ENCODE measurements at regions not wholly inside any gene's neighbourhood (a gene's known extent, or its start where the extent isn't known, plus 50 kb on each side); places are given as distances from the start of the nearest gene placed in this dataset.

DNA sequence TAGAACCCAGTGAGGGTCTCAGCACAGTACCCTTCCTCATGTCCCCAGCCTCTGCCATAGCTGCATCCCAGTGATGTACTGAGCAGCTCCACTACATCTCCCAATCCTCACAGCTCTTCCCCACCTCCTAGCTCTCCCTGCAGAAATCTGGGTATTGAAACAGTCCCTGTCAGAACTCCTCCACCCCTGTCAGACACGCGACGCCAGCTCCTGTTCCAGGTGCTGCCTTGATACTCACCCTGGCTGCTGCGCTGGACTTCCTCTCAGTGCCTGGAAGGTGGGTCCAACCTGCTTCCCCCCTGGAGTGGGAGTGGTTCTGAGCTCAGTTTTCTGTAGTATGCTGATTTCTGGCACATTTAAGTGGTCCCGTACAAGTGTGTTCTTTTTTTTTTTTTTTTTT, 160.9 kb upstream of the SLCO3A1 start:
- no peak for DNase-seq

DNA sequence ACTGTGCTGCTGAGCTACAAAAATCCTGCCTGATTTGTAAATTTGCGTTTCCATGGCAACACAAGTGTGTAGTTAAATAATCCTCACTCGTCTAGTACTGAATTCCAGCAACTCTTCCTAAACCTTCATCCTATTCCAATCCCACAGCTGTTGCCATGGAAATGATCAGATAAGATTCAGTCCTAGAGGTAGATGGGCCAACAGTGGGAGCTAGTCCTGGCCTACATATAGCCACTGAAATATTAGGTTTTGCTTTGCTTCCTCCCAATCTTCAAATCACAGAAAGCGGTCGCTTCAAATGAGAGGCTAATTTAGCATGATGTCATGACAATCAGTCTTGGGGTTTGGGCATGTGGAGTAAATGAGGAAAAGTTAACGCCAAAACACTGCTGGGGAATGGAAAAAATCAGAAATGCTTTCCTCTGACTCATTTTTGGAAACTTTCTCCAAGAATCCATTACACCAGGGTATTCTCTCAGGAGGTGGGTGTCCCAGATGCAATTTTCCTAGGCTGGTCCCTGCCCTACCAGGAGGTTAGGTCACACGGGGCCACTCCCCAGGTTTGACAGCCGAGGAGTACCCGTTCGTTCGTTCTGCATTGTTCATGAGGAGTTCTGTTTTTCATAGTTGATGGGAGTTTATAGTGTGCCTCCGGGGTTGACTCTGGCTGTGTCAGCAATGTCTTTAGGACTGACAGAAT, 159.2 kb upstream of the SLCO3A1 start:
- DNase-seq: no peak

DNA sequence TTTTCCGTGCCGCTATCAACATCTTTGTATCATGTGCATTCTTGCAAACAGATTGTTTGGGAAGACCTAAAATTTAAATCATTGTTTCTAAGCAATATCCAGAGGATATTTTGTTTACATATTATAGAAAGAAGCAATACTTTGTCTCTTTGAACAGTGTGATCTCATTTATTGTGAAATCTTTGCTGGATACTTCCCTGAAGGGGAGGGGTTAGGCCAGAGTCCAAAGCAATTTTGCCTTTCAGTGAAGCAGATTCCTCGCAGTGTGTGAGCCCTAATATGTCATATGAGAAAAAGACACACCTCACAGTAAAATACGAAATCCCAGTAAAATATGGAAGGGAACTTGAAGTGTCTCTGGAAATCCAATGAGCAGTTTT, 158.7 kb upstream of the SLCO3A1 start:
- no peak for DNase-seq

DNA sequence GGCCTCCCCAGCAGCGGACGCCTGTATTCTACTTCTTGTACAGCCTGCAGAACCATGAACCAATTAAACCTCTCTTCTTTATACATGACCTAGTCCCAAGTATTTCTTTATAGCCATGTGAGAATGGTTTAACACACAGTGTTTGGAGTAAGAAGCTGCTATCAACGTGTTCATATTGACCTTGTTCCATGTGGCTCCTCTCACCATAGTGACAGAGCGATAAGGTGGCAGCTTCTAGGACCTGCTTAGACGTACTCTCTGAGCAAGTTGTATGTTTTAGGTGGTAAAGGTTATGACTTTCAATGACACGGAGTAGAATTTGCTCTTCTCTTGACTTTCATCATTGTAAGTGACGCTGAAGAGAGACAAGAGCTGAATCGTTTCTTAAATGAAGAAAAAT, 157.7 kb upstream of the SLCO3A1 start:
- no peak for DNase-seq

DNA sequence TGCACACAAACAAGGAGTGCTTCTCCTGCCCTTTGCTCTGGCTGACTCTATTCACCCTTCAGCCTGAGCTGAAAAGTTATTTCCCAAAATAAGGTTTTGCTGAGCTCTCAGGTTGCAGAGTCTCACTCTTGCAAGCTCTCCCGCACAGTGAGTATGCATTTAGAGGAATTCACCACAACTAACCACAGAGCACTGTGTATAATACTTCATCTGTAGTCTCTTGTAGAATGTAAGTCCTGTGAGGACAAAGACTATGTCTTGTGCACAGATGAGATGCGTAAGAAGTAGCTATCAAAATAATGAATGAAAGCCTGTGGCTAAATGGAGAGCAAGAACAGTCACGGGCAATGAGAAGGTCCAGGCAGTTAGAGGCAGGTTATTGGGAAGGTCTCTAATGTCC, 156.5 kb upstream of the SLCO3A1 start:
- DNase-seq: no peak

DNA sequence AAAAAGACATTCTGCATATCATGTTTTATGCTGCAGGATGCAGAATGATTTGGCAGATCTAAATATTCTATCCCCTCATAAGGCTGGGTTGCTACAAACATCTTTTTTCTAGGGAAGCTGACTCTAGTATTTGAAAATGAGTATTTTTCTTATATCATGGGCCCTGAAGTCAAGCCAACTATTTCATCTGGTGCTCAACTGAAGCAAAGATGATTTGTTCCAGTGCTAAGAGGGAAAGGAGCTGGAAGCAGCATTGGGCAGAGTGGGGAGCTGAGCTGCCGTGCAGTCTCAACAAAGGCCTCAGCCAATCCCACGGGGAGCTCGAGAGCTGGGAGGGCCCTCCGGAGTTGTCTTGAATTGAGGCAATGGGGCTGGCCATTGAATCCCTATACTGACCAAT, 155.3 kb upstream of the SLCO3A1 start:
- no peak for DNase-seq

DNA sequence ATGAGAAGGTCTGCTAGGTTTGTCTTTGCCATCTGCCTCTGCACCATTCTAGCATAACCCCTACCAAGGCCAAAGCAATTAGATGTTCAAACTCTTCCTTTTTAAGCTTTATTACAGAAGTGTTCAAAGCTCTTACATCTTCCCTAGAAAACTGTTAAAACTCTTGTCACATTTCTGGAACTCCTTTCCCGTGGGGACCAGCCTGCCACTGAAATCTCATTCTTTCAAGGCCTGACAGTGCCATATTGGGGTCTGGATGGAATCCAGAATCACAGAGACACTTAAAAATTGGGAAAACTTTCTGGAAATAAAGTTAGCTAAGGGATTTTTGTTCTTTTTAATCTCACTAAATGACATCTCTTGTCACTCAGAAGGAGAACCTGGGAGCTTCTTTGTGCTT, 153.8 kb upstream of the SLCO3A1 start:
- no peak for DNase-seq

DNA sequence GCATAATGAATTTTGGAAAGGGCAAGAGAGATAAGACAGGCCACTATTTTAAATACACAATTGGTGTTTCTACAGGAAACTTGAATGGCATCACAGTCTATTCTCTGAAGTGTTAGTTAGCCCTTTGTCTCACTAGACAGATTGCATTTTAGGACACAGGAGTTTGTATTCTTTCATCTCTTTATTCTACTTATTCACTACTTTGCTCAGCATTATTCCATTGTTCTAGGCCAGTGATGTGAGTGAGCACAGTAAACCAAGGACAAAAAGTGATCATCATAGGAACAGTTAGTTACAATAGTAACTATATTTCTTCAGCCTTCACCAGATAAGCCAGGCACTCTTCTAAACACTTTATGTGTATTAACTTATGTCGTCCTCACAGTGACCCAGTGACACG, 150.2 kb upstream of the SLCO3A1 start:
- DNase-seq: no peak

DNA sequence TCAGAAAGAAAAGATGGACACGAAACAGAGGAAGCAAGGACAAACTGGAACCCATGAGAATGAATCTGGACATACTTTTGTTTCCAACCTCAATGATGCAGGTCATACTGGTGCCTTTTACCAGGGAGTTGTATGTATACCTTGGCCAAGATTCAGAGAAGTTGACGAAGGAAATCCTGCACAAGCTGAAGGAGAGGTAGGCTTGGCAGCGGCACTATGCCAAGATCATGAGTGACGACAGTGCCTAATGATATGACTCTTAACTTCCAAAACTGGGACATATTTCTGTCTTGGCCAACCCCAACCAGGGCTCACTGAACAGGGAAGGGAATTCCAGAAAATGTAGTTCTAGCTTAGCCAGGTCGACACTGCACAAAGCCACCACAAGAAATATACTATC, 149.2 kb upstream of the SLCO3A1 start:
- no peak for DNase-seq

DNA sequence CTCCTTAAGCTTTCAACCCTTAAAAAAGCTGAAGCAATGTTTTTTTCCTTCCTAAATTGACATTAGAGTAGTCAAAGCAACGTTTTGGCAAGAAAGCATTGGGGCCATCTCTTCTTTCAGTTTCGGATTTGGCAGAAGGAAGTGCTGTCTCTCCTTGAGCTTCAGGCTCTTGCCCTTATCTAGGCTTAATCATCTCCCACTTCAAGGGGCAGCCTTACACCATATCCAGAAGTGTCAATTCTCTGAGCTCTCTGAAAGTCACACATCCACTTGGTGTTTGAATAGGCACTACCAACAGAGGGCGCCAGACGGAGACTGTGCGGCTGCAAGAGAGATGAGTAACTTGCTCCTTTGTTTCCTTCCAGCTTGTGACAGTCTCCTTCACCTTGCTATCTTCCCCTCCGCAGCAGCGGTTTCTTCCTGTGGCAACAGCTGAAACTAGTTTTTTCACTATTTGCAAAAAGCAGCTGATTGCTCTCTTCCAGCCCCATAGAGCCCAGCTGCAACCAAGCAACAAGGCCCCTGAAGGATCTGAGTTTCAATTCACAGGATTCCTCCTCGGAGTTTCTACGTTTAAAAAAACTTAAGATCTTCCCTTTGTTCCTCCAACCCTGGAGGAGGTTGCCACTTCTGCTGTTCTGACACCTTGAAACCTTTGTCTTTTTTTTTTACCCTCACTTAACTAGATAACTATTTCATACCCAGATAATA, 147.0 kb upstream of the SLCO3A1 start:
- peak; percentile 77 to 82 for DNase-seq

DNA sequence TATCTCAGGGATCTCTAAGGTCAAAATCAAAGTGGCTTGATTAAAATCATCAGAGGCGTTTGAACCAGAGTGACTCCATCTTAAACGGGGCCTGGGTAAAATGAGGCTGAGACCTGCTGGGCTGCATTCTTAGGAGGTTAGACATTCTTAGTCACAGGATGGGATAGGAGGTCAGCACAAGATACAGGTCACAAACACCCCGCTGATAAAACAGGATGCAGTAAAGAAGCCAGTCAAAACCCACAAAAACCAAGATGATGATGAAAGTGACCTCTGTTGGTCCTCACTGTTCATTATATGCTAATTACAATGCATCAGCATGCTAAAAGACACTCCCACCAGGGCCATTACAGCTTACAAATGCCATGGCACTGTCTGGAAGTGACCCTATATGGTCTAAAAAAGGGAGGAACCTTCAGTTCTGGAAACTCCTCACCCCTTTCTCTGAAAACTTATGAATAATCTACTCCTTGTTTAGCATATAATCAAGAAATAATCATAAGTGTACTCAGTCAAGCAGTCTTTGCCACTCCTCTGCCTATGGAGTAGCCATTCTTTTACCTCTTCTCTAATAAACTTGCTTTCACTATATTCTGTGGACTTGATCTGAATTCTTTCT, 143.3 kb upstream of the SLCO3A1 start:
- DNase-seq: no peak

DNA sequence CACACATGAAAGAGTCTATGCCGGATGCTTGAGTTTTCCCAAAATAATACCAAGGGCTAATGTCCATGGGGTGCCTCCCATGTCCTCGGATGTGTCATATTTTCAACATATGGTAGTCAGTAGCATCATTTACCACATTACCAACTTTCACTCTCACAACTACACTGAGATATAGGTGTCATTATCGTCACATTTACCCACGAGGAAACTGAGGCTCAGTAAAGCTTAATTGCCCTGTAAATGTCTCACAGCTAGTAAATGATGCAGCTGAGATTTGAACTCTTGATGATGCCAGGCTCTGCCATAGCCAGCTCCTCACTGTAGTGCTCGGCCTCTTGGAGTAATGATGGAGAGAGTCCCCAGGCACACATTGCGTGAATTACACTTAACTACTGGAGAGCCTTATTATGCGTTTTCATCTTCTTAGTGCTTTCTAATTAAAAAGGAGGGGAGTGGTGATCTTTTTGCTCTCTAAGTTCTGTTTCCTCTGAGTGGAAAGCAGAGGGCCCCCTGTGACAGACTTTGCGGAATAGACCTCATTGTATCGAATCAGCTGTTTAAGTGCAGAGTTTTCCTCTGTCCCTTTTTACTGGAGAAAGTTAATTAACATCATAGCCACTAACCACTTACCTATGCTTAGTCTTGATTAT, 142.0 kb upstream of the SLCO3A1 start:
- DNase-seq: no peak

DNA sequence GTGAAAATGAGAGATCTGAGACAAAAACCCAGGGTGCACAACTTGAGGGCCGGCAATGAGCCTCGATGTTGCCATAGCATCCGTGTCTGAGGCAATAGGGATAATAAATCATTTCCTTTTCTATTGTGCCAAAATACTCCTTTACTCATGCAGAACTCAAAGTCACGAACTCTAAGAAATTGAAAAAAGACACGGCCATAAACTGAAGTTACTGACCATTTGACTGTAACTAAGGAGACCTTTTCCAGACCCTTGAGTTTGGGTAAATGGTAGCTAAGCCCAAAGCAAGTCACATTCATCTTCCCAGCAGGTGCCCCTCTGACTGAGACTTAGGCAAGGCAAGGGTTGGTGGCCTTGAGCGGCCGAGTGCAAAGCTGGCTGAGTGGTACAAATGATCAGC, 141.2 kb upstream of the SLCO3A1 start:
- DNase-seq: no peak

DNA sequence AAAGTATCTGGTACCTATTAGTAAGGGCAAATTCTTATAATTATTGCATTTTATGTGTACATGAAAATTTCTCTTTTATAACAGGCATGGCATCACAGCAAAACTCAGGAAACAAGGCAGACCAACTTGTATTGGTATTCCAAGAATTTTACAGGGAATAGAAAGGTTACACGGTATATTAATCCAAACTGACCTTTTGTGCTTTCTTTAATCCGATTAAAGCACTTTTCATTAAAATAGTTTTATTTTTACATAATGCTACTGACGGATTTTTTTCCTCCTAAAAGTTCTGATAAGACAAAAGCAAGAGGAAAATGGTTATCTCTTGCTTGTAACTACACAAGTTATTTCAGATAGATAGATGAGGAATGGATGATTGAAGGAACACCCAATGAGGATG, 137.0 kb upstream of the SLCO3A1 start:
- DNase-seq: no peak

DNA sequence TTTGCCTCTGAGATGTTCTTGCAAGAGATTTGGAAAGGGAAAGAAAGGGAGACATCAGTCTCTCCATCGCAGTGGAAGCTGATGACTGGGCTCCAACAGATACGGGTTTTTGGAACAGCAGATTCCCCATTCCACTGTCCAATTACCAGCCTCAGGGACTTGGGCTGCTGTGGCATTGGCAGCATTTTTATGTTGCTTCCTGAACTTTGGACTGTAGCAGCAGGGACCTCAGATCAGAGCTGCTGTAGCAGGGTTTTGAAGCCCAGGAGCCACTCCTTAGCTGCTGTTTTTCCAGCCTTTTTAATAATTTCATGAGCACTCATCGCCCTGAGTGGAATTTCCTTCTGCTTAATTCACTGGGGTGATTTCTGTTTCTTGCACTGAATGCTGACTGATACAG, 135.7 kb upstream of the SLCO3A1 start:
- no peak for DNase-seq

DNA sequence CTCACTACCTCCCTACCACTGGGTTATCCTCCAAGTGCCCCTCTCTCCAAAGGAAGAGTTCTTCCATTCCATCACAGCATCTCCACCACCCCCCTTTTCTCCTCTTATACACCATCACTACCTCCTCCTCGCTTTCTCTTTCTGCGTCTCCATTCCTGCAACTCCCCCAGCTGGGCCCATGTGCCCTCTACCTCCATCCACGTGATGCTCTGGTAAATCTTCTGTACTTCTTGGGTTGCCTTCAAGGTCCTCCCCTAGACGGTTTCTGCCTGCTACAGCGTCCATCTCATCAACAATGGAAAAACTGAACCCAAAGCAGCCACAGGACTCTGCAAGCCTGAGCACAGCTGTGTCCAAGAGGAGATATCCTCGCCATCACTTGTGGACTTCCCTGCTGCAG, 129.5 kb upstream of the SLCO3A1 start:
- no peak for DNase-seq

DNA sequence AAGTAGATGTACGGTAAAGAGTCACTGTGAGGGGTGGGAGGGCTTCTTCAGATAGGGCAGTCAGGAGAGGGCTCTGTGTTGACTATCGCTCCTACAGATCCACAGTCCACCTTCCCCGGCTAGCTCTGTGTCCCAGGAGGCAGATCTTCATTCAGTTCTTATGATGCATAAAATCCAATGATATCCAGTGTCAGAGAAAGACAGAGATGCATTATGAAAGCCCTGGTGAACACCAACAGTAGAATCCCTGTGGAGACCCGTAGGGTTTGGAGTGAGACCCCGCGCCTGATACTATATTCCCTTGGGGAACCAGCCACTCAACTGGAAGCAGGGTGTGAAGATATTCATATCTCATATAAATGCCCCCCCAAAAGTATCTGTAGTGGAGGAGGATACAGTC, 119.8 kb upstream of the SLCO3A1 start:
- DNase-seq: no peak

DNA sequence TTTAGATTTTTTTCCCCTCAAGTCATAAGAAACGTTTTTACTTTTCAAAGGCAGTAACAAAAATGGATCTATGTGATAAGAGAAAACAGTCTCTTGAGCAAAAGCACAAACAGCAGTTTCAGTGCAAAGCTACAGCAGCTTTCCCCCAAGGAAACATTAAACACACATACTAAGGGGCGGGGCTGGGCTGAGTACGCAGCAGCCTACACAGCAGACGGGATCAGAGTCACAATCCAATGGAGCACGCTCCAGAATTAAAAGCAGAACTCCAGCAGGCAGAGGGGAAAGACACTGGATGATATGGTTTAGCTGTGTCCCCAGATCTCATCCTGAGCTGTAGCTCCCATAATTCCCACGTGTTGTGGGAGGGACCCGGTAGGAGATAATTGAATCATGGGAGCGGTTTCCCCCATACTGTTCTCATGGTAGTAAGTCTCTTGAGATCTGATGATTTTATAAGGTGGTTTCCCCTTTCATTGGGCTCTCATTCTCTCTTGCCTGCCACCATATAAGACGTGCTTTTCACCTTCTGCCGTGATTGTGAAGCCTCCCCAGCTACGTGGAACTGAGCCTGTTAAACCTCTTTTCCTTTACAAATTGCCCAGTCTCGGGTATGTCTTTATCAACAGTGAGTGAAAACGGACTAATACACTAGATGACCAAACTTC, 116.2 kb upstream of the SLCO3A1 start:
- no peak for DNase-seq

DNA sequence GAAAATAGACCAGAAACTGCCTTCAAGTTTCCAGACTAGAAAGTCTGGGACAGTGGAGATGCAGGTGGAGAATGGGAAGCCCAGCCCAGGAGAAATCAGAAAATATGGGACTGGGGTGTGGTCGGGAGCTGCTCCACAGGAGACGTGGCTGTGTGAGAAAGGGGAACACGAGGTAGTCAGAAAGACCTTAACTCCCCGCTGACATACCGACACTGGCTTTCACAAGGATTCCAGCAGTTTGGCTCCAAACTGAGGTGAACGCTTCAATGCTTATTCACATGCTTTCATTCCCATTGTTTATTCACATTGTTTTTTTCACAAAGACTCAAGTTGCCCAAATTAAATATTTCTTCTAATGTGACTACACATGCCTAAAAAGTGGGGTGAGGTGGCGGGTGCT, 111.5 kb upstream of the SLCO3A1 start:
- no peak for DNase-seq

DNA sequence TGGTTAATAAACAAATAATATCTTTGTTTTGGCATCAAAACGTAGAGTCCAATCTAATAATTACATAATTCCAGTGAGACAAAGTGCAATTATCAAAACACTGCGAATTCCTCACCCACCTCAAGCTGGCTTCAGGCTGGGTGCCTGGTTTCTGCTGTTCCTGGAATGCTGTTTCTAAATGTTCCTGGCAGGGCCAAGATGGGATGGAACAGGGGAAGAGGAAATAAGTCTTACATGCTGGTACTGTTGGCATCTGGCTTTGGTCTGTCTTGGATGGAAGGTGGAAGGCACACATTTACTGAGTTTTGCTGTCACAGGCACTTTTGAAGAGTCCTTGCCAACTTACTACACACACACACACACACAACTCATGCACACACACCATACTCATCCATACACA, 101.9 kb upstream of the SLCO3A1 start:
- DNase-seq: no peak

DNA sequence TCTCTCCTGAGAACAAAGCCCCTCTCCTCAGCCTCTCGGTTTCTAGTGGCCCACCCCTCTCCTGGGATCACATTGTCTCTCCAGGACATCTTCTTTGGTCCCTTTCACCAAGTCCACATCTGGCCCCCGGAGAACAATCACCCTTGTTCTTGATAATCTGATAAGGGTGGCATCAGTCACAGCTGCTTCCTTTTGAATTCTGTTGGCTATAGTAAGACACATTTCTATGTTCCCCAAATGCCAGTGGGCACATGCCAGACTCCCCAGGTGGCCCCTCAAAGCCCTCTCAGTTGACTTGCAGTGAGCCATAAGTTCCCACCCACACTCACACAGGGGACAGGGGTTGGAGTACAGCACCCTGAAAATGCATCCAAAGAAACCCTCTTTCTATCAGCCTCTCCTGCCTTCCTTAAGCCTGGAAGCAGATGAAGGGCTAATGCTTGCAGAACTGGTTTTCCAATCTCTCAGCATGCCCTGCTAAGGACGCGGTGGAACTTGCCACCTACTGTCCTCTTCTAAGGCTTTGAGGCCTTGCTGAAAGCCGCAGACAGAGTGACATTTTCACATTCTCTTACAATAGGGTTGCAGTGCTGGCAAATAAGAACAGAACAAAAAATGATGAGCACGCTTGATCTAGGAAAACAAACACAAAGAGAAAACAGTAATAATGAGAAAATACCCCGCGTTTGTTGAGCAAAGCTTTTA, 101.3 kb upstream of the SLCO3A1 start:
- no peak for DNase-seq

DNA sequence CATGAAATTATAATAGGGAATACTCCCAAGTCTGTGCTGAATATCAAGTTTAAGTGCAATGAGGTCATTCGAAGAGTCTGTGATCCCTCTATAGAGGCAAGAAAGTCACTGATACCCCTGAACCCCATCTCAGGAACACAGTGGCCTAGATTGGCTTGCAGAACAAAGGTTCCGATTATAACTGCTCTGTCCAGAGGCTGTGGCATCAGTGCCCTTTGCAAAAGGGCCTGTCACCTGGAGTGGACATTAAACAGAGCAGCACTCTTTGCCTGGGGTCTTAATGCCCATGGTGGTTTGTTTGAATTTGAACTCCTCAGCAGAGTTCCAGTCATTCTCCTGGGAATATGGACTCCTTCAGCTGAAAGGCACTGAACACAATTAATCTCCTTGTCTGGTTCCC, 93.9 kb upstream of the SLCO3A1 start:
- no peak for DNase-seq

DNA sequence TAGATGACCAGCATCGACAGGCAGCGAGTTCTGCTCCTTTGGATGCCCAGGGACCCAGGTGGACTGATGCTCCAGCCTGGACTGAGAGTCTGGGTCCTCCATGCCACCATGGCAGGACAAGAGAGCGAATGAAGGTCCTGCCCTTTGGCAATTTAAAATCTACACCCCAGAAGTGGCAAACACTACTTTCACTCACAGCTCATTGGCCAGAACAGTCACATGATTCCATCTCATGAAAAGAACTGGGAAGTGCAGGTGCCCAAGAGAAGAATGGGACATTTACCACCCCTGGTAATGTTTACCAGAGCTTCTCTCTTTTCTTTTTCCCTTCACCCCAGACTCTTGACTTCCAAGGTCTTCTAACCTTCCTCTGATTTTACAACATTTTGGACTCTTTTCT, 87.8 kb upstream of the SLCO3A1 start:
- no peak for DNase-seq
